IPS-18a (cell line): ENCODE measurements at regions not wholly inside any gene's neighbourhood (a gene's known extent, or its start where the extent isn't known, plus 50 kb on each side); places are given as distances from the start of the nearest gene placed in this dataset.
A peak's percentile ranks its signal among the peaks of the same experiment; 100 is the strongest.
"Not testable (repeated sequence)": the region's sequence is repeated elsewhere in the genome, so short reads cannot be mapped to it uniquely, and the experiment has no call there.

Experiments
- H3K27ac ChIP-seq: one replicate; pipeline ENCODE4 v1.5.1; 2013; ENCODE audit warnings: low read length
- H3K27me3 ChIP-seq: one replicate; pipeline ENCODE4 v1.6.1; 2013; ENCODE audit warnings: mild to moderate bottlenecking, low read length; ENCODE audit not compliant: control insufficient read depth, insufficient read depth
- H3K36me3 ChIP-seq: one replicate; pipeline ENCODE4 v1.6.1; 2013; ENCODE audit warnings: low read depth, low read length; ENCODE audit not compliant: control insufficient read depth
- H3K4me1 ChIP-seq: one replicate; pipeline ENCODE4 v1.6.1; 2013; ENCODE audit warnings: low read depth, low read length; ENCODE audit not compliant: control insufficient read depth
- H3K4me3 ChIP-seq: one replicate; pipeline ENCODE4 v1.5.1; 2013; ENCODE audit warnings: low read length
- H3K9ac ChIP-seq: one replicate; pipeline ENCODE4 v1.6.1; 2013; ENCODE audit warnings: mild to moderate bottlenecking, low read length, moderate library complexity
- H3K9me3 ChIP-seq: one replicate; pipeline ENCODE4 v1.6.1; 2013; ENCODE audit warnings: low read depth, low read length; ENCODE audit not compliant: control insufficient read depth

GRCh38 chr5:130642461-130642860 is 522.6 kb downstream of the HINT1 start:
- Histone ChIP-seq H3K9me3 (no peaks in the 10 kb centered on the region), H3K4me3 (no peak overlapping the region), H3K4me1 (no peaks in the 10 kb centered on the region), H3K9ac (no peak overlapping the region), H3K27ac (no peak overlapping the region), H3K27me3 (no peaks in the 10 kb centered on the region), H3K36me3 (no peaks in the 10 kb centered on the region)

DNA sequence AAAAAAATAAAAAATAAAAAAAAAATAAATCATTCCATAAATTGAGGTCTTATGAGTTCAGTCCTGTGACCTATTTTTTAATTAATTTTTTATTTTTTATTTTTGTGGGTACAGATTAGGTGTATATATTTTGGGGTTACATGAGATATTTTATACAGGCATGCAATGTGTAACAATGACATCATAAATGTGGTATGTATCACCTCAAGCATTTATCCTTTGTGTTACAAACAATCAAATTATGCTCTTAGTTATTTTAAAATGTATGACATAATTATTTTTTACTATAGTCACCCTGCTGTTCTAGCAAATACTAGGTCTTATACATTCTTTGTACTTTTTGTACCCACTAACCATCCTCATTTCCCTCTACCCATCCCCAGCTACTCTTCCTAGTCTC is 537.9 kb downstream of the HINT1 start:
- Histone ChIP-seq H3K4me1 (no peaks in the 10 kb centered on the region), H3K4me3 (no peak overlapping the region), H3K9ac (no peak overlapping the region), H3K36me3 (no peaks in the 10 kb centered on the region), H3K27me3 (no peaks in the 10 kb centered on the region), H3K27ac (no peak overlapping the region), H3K9me3 (no peaks in the 10 kb centered on the region)

DNA sequence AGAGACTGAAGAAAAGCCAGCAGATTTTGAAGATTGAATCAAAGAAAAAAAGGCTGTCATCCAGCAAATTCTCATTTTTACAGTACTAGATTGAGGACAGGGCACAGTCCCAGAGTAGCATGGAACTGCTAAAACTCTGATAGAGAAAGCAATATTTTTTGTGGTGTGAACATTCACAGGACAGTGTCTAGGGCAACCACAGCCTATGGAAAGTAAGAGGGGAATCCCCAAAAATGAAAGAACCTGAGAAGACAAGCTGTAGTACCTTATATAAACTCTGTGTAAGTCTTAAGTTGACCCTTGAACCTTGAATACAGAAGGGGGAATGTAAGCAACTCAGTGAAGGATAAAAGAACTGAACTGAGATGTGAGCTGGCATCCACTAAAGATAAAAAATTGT is 540.3 kb downstream of the HINT1 start:
- Histone ChIP-seq H3K27ac (no peak overlapping the region), H3K27me3 (no peaks in the 10 kb centered on the region), H3K4me1 (no peaks in the 10 kb centered on the region), H3K36me3 (no peaks in the 10 kb centered on the region), H3K9me3 (no peaks in the 10 kb centered on the region), H3K4me3 (no peak overlapping the region), H3K9ac (no peak overlapping the region)

DNA sequence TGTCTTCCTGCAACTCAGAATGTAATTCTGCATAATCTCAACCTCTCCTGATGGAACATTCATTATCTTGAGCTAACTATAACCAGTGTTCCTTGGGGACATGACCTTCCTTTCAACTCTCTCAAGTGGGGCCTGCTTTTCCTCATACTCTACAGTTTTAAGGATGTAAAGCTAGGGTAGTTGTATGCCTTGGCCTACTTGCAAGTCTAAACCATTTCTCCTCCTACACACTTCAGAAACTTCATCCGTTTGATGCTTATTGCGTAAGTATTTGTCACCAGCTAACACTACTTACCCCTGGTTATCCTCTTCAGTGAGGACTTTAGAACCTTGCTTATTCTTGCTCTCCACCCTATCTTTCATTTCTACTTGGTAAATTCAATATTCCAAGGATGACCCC is 548.9 kb downstream of the HINT1 start:
- Histone ChIP-seq H3K4me3 (no peak overlapping the region), H3K27me3 (no peaks in the 10 kb centered on the region), H3K9ac (no peak overlapping the region), H3K27ac (no peak overlapping the region), H3K36me3 (no peaks in the 10 kb centered on the region), H3K9me3 (no peaks in the 10 kb centered on the region), H3K4me1 (no peaks in the 10 kb centered on the region)

DNA sequence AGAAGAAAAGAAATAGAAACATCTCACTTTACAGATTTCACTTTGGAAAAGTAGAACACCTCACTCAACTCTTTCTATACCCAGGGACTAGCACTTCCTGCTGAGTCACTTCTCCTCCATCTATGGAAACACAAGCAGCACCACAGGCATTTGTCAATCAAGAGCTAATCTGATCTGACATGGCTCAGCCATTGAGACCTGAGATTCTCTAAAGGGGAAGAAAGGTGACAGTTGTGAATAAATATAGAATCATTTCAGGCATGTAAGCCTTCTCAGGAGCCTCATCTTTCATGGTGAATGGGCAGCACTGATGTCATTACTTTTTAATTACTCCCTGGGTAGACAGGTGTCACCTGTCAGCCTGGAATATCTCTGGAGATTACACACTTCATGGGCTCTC is 559.8 kb downstream of the HINT1 start:
- H3K4me1 ChIP-seq: no peaks in the 10 kb centered on the region
- H3K36me3 ChIP-seq: no peaks in the 10 kb centered on the region
- H3K9ac ChIP-seq: no peak overlapping the region
- no peaks in the 10 kb centered on the region for H3K27me3 ChIP-seq
- no peak overlapping the region for H3K4me3 ChIP-seq
- H3K27ac ChIP-seq: no peak overlapping the region
- H3K9me3 ChIP-seq: no peaks in the 10 kb centered on the region

- H3K27me3 ChIP-seq, H3K4me3 ChIP-seq, H3K4me1 ChIP-seq, H3K9ac ChIP-seq, H3K36me3 ChIP-seq, H3K9me3 ChIP-seq, H3K27ac ChIP-seq: not testable (repeated sequence)
Observed at GRCh38 chr5:130596647-130597046, 568.4 kb downstream of the HINT1 start.

DNA sequence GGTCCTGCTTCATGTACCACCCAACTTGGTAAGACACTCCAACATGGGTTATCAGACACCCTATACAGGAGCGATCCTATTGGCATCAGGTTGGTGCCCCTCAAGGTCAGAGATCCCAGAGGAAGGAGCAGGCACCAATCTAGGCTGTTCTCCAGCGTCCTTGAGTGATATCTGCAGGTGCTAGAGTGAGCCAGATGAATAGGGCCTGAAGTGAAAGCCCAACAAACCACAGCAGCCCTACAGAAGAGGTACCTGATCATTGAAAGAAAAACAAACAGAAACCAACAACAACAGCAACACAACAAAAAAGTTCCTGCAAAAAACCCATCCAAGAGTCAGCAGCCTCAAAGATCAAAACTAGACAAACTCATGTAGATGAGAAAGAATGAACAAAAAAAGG is 584.8 kb downstream of the HINT1 start:
- H3K4me3 ChIP-seq: no peak overlapping the region
- H3K36me3 ChIP-seq: no peaks in the 10 kb centered on the region
- H3K9ac ChIP-seq: no peak overlapping the region
- peaks cover 14% of the 10 kb centered on the region for H3K4me1 ChIP-seq
- H3K9me3 ChIP-seq: no peaks in the 10 kb centered on the region
- H3K27me3 ChIP-seq: no peaks in the 10 kb centered on the region
- no peak overlapping the region for H3K27ac ChIP-seq

GRCh38 chr5:130578354-130578753 is 586.7 kb downstream of the HINT1 start:
- Histone ChIP-seq H3K9ac (no peak overlapping the region), H3K4me1 (peaks cover 14% of the 10 kb centered on the region), H3K4me3 (peak overlapping the region; percentile 30), H3K36me3 (no peaks in the 10 kb centered on the region), H3K9me3 (no peaks in the 10 kb centered on the region), H3K27ac (no peak overlapping the region), H3K27me3 (no peaks in the 10 kb centered on the region)

- H3K4me1 ChIP-seq: no peaks in the 10 kb centered on the region
- no peak overlapping the region for H3K9ac ChIP-seq
- H3K27ac ChIP-seq: no peak overlapping the region
- H3K9me3 ChIP-seq: no peaks in the 10 kb centered on the region
- H3K27me3 ChIP-seq: no peaks in the 10 kb centered on the region
- no peaks in the 10 kb centered on the region for H3K36me3 ChIP-seq
- H3K4me3 ChIP-seq: no peak overlapping the region
Observed at GRCh38 chr5:130571076-130571475, 594.0 kb downstream of the HINT1 start.

- no peak overlapping the region for H3K9ac ChIP-seq
- no peaks in the 10 kb centered on the region for H3K9me3 ChIP-seq
- H3K27ac ChIP-seq: no peak overlapping the region
- no peaks in the 10 kb centered on the region for H3K36me3 ChIP-seq
- no peak overlapping the region for H3K4me3 ChIP-seq
- H3K27me3 ChIP-seq: no peaks in the 10 kb centered on the region
- no peaks in the 10 kb centered on the region for H3K4me1 ChIP-seq
Observed at GRCh38 chr5:130568791-130569190, 596.3 kb downstream of the HINT1 start.

- Histone ChIP-seq H3K4me1 (no peaks in the 10 kb centered on the region), H3K36me3 (no peaks in the 10 kb centered on the region), H3K9me3 (peaks cover 4% of the 10 kb centered on the region), H3K27me3 (no peaks in the 10 kb centered on the region), H3K27ac (no peak overlapping the region), H3K4me3 (no peak overlapping the region), H3K9ac (no peak overlapping the region)
Observed at GRCh38 chr5:130555429-130555828, 609.6 kb downstream of the HINT1 start.

- no peaks in the 10 kb centered on the region for H3K36me3 ChIP-seq
- H3K4me1 ChIP-seq: no peaks in the 10 kb centered on the region
- H3K27ac ChIP-seq: no peak overlapping the region
- no peak overlapping the region for H3K9ac ChIP-seq
- no peak overlapping the region for H3K4me3 ChIP-seq
- peaks cover 4% of the 10 kb centered on the region for H3K9me3 ChIP-seq
- H3K27me3 ChIP-seq: no peaks in the 10 kb centered on the region
Observed at GRCh38 chr5:130550562-130550928, 614.5 kb downstream of the HINT1 start.
